Hematopoietic multipotent progenitor cell (in vitro differentiated cells): ENCODE measurements at regions not wholly inside any gene's neighbourhood (a gene's known extent, or its start where the extent isn't known, plus 50 kb on each side); places are given as distances from the start of the nearest gene placed in this dataset.

Experiments
- DNase-seq, 3 donors: peaks; one replicate each; pipeline ENCODE4 v3.0.0-alpha.2; 2011 to 2015; ENCODE audit warnings: low read depth in 2 of 3, low spot score in 2 of 3

GRCh38 chr3:194768586-194768985 is 82.9 kb downstream of the FAM43A start:
- DNase-seq, result peak in 1 of 3 donors; percentile 2

- DNase-seq, result peak; percentile 82 to 99 (median 97)
These were observed 83.4 kb downstream of the FAM43A start for GRCh38 chr3:194769020-194769643.

- no peak for DNase-seq
These were observed 86.7 kb downstream of the FAM43A start for GRCh38 chr3:194772241-194773000.

- DNase-seq, result no peak
These were observed 87.5 kb downstream of the FAM43A start for GRCh38 chr3:194773216-194773615.

- DNase-seq, result no peak
These were observed 88.2 kb downstream of the FAM43A start for GRCh38 chr3:194773771-194774455.

- DNase-seq, result no peak
These were observed 89.6 kb downstream of the FAM43A start for GRCh38 chr3:194775266-194775665.

GRCh38 chr3:194775731-194776130 is 90.0 kb downstream of the FAM43A start:
- no peak for DNase-seq

- DNase-seq, result no peak
These were observed 92.0 kb downstream of the FAM43A start for GRCh38 chr3:194777729-194778128.

GRCh38 chr3:194779729-194780224 is 94.1 kb downstream of the FAM43A start:
- no peak for DNase-seq

GRCh38 chr3:194780706-194781105 is 95.0 kb downstream of the FAM43A start:
- no peak for DNase-seq

GRCh38 chr3:194781617-194782016 is 95.9 kb downstream of the FAM43A start:
- DNase-seq, result no peak

- DNase-seq, result no peak
These were observed 97.2 kb downstream of the FAM43A start for GRCh38 chr3:194782698-194783404.

GRCh38 chr3:194784361-194784760 is 98.7 kb downstream of the FAM43A start:
- DNase-seq, result no peak

GRCh38 chr3:194785315-194785714 is 99.6 kb downstream of the FAM43A start:
- no peak for DNase-seq

- DNase-seq, result no peak
These were observed 101.4 kb downstream of the FAM43A start for GRCh38 chr3:194787072-194787471.

GRCh38 chr3:194787650-194788049 is 102.0 kb downstream of the FAM43A start:
- DNase-seq, result no peak

- no peak for DNase-seq
These were observed 106.7 kb downstream of the FAM43A start for GRCh38 chr3:194792368-194792767.

- DNase-seq, result no peak
These were observed 112.0 kb downstream of the FAM43A start for GRCh38 chr3:194797555-194798250.

GRCh38 chr3:194798486-194798885 is 112.8 kb downstream of the FAM43A start:
- no peak for DNase-seq

GRCh38 chr3:194800002-194800401 is 114.3 kb downstream of the FAM43A start:
- DNase-seq, result no peak
